ES-I3 (cell line): ENCODE measurements at regions not wholly inside any gene's neighbourhood (a gene's known extent, or its start where the extent isn't known, plus 50 kb on each side); places are given as distances from the start of the nearest gene placed in this dataset.

ENCODE experiments used
- H3K36me3 ChIP-seq: 2 replicates; pipeline ENCODE4 v1.6.1; 2013; ENCODE audit warnings: mild to moderate bottlenecking, low read length, control low read depth, moderate library complexity; ENCODE audit not compliant: insufficient read depth
- H3K4me1 ChIP-seq: 2 replicates; pipeline ENCODE4 v1.6.1; 2013; ENCODE audit warnings: mild to moderate bottlenecking, control low read depth, low read length; ENCODE audit not compliant: insufficient read depth
- H3K9ac ChIP-seq: 2 replicates; pipeline ENCODE4 v1.6.1; 2013; ENCODE audit warnings: low read depth, mild to moderate bottlenecking, low read length, moderate library complexity
- H3K9me3 ChIP-seq: 2 replicates; pipeline ENCODE4 v1.6.1; 2013; ENCODE audit warnings: mild to moderate bottlenecking, low read length, moderate library complexity; ENCODE audit not compliant: control insufficient read depth, insufficient read depth

DNA sequence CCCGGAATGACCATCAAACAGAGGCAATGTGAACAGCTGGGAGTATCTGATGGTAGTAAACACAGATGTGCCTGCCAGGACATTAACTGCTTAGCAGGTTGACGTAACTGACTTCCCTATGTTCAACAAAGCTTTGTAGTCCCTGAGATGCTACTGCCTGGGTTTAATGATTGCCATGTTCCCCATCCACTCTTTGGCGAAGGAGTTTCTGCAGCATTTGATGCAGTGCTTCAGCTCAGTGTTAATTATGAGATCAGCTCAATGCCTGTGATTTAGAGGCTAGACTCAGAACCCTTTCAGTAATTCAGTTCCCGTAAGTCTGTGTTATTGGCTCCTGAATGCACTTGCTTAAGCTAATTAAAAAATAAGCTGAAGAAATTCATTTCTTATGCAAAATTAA is 547.3 kb upstream of the ZNF608 start:
- Histone ChIP-seq H3K9ac (no peak overlapping the region), H3K36me3 (no peaks in the 10 kb centered on the region), H3K9me3 (no peaks in the 10 kb centered on the region), H3K4me1 (peaks cover 10% of the 10 kb centered on the region)

DNA sequence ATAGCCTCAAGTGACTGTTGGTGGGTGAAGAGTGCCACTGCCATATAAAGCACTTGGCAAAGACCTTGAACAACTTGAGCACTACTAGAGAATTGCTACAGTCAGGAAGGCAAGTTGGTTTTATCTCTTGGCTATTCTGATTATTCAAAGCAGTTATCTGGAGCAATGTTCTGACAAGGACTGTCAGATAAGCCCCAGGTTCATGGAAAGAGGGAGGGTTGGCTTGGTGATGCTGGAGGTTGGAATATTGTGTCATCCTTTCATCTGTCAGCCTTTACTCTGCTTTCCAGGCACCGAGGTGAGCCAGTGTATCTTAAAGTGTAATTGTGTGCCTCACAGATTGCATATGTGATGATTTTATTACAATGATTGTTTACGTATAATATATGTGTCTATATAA is 548.4 kb upstream of the ZNF608 start:
- H3K9ac ChIP-seq, result no peak overlapping the region
- H3K36me3 ChIP-seq, result no peaks in the 10 kb centered on the region
- H3K4me1 ChIP-seq, result peaks cover 12% of the 10 kb centered on the region

DNA sequence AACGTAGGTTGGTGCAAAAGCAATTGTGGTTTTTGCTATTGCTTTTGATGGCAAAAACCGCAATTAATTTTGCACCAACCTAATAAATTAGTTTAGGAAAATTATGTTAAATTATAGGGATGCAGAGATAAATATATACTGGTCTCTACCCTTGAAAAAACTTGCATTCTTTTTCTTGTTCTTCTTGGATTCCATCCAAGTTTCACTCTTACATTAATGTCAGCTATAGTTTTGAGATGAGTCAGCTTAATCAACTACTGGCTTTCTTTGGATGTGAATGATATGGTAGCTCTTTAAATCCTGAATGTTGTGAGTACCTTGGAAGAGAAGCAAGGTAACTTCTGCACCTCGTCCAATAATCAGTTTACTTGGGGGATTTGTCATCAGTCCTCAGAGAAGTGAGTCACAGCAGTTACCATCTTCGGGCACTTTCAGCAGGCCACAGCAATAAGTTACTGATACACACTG is 549.0 kb upstream of the ZNF608 start:
- peaks cover 12% of the 10 kb centered on the region for H3K4me1 ChIP-seq
- H3K9ac ChIP-seq, result no peak overlapping the region
- H3K36me3 ChIP-seq, result no peaks in the 10 kb centered on the region
- H3K9me3 ChIP-seq, result no peaks in the 10 kb centered on the region

More for the DNA sequence above, 548.4 kb upstream of the ZNF608 start:
- no peaks in the 10 kb centered on the region for H3K9me3 ChIP-seq

DNA sequence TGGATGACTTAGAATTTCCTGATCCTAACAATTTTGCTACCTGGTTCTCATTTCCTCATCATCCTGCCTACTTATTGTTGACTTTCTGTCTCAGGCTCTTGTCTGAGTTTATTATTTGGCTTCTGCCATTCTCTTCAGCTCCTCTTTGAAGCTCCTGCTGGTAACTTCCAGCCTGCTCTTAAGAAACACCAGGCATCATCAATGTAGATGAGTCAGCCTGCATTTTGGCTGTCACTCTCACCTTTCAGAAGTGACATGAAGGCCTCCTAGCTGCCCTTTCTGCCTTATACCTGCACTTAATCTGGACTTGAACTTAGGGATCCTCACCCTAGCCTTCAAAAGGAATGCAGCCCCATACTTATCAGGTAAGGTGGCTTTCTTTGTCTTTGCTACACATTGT is 551.8 kb upstream of the ZNF608 start:
- Histone ChIP-seq H3K36me3 (no peaks in the 10 kb centered on the region), H3K9ac (no peak overlapping the region), H3K4me1 (peaks cover 16% of the 10 kb centered on the region), H3K9me3 (no peaks in the 10 kb centered on the region)

DNA sequence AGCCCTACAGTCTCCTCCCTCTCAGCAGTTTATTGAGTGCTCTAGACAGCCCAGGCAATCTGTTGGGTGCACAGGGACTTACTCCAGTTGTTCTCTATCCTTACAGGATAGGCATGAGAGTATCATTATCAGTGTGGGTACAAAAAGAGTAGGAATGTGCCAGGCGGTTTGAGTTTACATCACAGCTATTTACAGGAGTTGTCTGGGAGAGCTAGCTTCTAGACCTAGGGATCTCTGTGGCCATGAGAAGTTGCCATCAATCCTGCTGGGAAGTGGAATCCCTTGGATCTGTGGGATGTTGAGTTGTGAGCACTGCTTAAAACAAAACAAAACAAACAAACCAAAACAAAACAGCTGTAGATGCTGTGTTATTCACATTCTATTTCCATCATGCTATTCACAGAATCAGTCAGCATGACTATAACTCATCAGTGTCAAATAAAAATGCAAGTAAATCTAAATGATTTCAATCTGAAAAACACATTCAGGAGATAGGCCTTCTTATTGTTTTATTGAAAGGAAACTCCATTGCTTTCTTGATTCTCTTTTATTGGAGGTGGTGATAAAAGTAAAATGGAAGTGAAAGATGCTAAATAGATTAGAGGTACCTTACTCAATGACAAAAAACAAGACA is 552.4 kb upstream of the ZNF608 start:
- H3K9me3 ChIP-seq, result no peaks in the 10 kb centered on the region
- no peaks in the 10 kb centered on the region for H3K36me3 ChIP-seq
- H3K4me1 ChIP-seq, result peaks cover 16% of the 10 kb centered on the region
- H3K9ac ChIP-seq, result no peak overlapping the region

DNA sequence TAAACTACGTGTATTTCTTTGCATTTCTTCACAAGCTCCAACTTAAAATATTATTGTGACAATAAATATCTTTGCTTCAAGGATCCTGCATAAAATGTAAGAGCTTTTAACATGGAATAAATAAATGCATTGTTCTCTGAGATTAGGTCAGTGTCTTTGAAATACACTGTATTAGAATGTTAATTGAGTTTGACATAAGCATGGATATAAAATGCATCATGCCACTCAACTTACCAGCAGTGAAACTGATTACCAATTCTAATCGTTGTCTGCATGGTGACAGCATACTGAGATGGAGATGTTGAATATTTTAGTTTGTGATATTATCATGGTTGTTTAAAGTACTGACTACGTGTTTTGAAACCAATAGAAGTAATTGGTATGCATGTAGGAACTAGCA is 555.3 kb upstream of the ZNF608 start:
- Histone ChIP-seq H3K9ac (no peak overlapping the region), H3K9me3 (peaks cover 4% of the 10 kb centered on the region; the same call in 1 of the 2 replicates)

DNA sequence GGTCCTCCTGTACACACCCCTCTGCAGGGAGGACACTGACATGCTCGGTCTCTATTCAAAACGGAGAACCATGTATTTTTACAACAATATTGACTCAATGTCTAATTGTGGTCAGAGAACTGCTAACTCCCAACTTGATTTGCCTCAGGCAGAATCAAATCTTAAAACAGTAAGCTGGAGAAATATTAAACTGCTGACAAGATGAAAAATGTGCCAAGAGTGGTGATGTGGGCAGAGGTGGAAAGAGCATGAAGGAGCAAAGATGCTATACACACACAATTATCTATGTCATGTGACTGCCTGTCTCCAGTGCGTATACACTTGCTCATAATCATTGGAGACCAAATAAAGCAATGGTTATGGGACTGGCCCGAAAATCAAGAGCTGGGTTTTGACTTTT is 556.1 kb upstream of the ZNF608 start:
- Histone ChIP-seq H3K9me3 (peaks cover 6% of the 10 kb centered on the region; the same call in 1 of the 2 replicates), H3K9ac (no peak overlapping the region), H3K4me1 (peaks cover 16% of the 10 kb centered on the region), H3K36me3 (no peaks in the 10 kb centered on the region)

More for the DNA sequence above, 555.3 kb upstream of the ZNF608 start:
- Histone ChIP-seq H3K36me3 (no peaks in the 10 kb centered on the region), H3K4me1 (peaks cover 16% of the 10 kb centered on the region)

DNA sequence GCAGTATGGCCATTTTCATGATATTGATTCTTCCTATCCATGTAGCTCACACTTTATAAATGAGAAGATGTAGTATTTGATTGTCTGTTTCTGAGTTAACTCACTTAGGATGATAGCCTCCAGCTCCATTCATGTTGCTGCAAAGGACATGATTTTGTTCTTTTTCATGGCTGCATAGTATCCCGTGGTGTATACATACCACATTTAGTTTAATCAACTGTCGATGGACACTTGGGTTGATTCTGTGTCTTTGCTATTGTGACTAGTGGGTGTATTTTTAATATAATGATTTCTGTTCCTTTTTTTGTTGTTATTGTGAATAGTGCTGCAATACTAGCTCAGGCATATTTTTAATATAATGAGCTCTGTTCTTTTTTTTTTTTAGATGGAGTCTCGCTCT is 560.3 kb upstream of the ZNF608 start:
- H3K9me3 ChIP-seq, result peaks cover 6% of the 10 kb centered on the region; the same call in 1 of the 2 replicates
- no peaks in the 10 kb centered on the region for H3K36me3 ChIP-seq
- 0 out of 2 replicates have a peak, but pooled peaks cover 2% of the 10 kb centered on the region for H3K4me1 ChIP-seq
- no peak overlapping the region for H3K9ac ChIP-seq

DNA sequence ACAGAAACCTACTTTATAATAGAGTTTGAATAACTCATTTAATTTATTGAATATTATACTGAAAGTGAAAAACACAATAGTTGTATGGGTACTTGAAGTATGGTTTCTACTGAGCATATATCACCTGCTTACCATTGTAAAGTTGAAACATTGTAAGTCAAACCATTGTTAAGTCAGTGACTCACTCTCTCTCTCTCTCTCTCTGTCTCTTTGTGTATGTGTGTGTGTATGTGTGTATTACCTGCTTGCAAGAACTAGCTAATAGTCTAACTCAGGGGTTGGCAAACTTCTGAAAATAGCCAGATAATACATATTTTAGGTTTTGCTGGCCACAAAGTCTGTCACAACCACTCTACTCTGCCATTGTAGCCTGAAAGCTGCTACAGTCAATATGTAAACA is 564.3 kb upstream of the ZNF608 start:
- H3K36me3 ChIP-seq, result no peaks in the 10 kb centered on the region

DNA sequence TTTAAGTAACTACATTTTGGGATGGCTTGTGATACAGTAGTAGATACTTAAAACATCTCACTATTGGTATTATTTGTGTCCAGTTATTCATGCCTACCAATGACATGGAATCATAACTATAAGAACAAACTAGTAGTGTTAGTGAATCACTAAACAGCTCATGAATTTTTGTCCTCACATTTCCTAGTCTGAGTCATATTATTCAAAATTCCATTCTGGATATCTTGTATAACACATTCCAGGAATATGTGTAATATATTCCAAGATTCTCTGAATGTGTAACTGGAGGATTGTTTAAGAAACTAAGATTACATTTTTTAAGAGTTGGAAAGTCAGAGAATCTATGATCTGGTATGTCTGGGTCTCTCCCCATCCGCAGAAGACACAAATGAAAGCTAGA is 565.3 kb upstream of the ZNF608 start:
- peaks cover 8% of the 10 kb centered on the region; the same call in 1 of the 2 replicates for H3K4me1 ChIP-seq
- H3K9me3 ChIP-seq, result peaks cover 1% of the 10 kb centered on the region; the same call in 1 of the 2 replicates
- no peaks in the 10 kb centered on the region for H3K36me3 ChIP-seq
- H3K9ac ChIP-seq, result no peak overlapping the region

More for the DNA sequence above, 564.3 kb upstream of the ZNF608 start:
- peaks cover 6% of the 10 kb centered on the region; the same call in 1 of the 2 replicates for H3K9me3 ChIP-seq
- H3K4me1 ChIP-seq, result peaks cover 5% of the 10 kb centered on the region; the same call in 1 of the 2 replicates
- H3K9ac ChIP-seq, result no peak overlapping the region

DNA sequence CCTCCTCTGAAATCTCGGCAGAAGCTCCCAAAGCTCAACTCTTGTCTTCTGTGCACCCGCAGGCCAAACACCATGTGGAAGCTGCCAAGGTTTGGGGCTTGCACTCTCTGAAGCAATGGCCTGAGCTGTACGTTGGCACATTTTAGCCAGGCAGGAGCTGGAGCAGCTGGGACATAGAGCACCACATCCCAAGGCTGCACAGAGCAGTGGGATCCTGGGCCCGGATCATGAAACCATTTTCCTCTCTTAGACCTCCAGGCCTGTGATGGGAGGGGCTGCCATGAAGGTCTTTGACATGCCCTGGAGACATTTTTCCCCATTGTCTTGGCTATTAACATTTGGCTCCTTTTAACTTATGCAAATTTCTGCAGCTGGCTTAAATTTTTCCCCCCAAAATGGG is 567.1 kb upstream of the ZNF608 start:
- Histone ChIP-seq H3K36me3 (no peaks in the 10 kb centered on the region), H3K4me1 (peaks cover 16% of the 10 kb centered on the region; the same call in 1 of the 2 replicates)

DNA sequence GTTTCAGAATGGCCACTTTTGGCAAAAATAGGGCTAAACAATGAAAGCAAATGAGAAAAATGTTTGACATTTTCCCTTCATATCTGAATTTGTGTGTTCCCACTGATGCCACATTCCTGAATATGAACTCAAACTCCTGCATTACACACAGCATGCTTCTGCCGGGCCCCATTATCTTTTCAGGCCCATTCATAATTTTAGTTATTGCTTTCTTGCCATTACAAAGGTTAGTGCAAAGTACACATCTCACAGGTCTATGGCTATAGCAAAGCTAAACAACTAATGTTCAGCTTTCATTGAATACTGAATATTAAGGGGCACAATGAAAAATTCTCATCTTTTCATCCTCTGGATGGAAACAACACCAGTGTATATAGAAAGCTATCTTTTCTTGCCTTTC is 568.9 kb upstream of the ZNF608 start:
- H3K9me3 ChIP-seq, result no peaks in the 10 kb centered on the region
- peaks cover 16% of the 10 kb centered on the region; the same call in 1 of the 2 replicates for H3K4me1 ChIP-seq
- no peak overlapping the region for H3K9ac ChIP-seq
- H3K36me3 ChIP-seq, result no peaks in the 10 kb centered on the region

More for the DNA sequence above, 567.1 kb upstream of the ZNF608 start:
- no peaks in the 10 kb centered on the region for H3K9me3 ChIP-seq
- H3K9ac ChIP-seq, result no peak overlapping the region

DNA sequence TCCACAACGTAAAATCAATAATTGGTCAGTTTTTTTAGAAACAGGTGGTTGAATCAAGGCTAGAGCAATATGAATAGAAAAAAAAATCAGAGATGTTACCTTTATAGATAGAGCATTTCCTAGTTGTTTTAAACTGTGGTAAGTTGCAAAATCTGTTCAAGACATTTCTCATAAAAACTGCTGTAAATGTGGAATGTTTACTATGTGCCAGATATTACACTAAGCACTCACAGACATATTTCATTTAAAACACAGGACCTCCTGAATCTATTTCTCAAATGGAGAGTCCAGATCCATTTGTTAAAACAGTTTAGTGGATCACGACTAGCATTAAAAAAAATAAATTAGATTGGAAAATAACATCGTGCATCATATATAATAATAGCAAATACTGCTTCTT is 570.0 kb upstream of the ZNF608 start:
- Histone ChIP-seq H3K9ac (no peak overlapping the region), H3K36me3 (no peaks in the 10 kb centered on the region), H3K9me3 (no peaks in the 10 kb centered on the region), H3K4me1 (peaks cover 16% of the 10 kb centered on the region; the same call in 1 of the 2 replicates)

DNA sequence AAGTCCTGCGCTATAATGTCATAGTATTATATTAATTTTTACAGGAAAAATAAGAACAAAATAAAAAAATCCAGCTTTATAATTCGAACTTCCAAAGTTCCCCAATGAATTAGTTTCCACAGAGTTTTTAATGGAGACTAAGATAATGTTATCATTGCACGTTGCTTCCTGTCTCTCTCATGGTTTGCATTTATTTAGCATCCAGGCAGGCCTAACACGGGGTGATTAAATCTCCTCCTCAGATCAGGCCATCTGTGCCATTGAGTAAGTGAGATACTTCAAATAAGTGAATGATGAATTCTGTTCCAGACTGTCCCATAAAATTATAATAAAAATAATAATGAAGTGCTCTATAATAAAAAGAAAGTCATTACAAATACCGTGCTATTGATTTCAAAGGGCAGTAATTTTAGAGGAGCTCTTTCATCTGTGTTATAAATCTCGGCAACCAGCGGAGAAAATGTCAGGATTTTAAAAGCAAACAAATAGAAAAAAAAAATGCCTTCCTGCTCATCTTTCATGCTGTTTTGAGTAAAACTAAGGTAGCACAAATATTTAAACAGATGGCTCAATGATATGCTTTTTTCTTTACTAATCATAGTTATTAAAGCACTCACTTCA is 570.6 kb upstream of the ZNF608 start:
- peak overlapping the region; percentile 31; the same call in 1 of the 2 replicates for H3K9ac ChIP-seq
- no peaks in the 10 kb centered on the region for H3K9me3 ChIP-seq
- H3K4me1 ChIP-seq, result peaks cover 16% of the 10 kb centered on the region; the same call in 1 of the 2 replicates
- H3K36me3 ChIP-seq, result no peaks in the 10 kb centered on the region

DNA sequence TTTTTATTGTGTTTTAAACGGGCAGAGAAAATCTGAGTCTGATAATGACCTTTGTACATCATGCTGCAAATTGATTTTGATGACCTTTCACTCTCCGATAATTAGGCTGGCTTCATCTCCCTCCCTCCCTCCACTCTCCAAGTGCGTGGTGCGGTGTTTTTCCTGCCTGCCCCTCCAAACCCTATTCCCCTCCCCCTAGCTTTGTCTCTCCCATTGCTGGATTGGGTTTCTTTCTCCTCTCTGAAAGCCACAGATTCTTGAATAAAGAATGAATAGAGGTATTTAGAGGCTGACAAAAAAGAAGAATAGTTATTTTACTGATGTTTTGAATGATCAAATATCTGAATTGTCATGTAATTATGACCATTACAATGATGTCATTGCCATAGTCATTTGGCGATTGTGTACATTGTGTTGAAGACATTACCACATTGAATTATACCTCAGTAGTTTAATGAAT is 571.1 kb upstream of the ZNF608 start:
- no peaks in the 10 kb centered on the region for H3K9me3 ChIP-seq
- H3K9ac ChIP-seq, result peak overlapping the region; percentile 31; the same call in 1 of the 2 replicates
- peaks cover 16% of the 10 kb centered on the region; the same call in 1 of the 2 replicates for H3K4me1 ChIP-seq
- H3K36me3 ChIP-seq, result no peaks in the 10 kb centered on the region
